ENCODE measurements at regions not wholly inside any gene's neighbourhood (a gene's known extent, or its start where the extent isn't known, plus 50 kb on each side); places are given as distances from the start of the nearest gene placed in this dataset.

DNA sequence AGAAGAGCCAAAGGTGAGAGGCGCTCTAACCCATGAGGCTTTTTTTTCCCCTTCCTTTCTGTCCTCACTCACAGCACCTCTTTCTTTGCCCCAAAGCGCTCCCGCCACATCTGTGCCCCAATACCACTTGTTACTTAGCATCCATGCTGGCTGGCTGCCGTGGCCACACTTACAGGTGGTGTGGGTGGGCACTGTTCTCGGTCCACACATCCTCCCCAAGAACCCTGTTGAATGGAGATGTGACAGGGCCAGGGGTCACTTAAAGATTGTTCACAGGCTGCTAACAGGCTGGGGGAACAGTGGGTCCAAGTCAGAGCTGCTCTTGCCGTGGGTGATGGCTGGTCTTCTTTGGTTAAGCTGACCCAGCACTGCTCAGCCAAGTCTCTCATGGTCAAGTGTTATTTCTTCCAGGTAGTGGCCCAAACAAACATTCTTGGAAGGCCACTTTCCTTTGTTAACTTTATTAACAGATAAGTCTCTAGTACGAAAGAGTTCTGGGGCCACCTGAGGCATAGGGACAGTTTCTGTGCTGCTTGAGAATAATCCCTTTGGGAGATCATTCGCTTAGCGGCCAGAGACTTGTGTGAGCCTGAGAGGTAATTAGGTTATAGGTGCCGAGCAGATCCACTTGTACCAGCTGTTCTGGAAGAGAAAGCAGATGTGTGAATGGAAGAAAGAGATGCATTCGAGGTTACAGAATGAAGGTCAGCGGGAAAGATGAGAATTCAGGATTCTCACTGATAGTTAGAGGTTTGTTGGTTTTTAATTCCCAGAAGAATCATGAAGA, 62.6 kb upstream of the IRF2BP2 start (continued):
- TF ChIP-seq, protein P1, sequence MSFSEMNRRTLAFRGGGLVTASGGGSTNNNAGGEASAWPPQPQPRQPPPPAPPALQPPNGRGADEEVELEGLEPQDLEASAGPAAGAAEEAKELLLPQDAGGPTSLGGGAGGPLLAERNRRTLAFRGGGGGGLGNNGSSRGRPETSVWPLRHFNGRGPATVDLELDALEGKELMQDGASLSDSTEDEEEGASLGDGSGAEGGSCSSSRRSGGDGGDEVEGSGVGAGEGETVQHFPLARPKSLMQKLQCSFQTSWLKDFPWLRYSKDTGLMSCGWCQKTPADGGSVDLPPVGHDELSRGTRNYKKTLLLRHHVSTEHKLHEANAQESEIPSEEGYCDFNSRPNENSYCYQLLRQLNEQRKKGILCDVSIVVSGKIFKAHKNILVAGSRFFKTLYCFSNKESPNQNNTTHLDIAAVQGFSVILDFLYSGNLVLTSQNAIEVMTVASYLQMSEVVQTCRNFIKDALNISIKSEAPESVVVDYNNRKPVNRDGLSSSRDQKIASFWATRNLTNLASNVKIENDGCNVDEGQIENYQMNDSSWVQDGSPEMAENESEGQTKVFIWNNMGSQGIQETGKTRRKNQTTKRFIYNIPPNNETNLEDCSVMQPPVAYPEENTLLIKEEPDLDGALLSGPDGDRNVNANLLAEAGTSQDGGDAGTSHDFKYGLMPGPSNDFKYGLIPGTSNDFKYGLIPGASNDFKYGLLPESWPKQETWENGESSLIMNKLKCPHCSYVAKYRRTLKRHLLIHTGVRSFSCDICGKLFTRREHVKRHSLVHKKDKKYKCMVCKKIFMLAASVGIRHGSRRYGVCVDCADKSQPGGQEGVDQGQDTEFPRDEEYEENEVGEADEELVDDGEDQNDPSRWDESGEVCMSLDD (tag by site-specific recombination; IDR thresholded peaks at IDR 0.05) = no peak
- TF ChIP-seq ZNF664 (tag by site-specific recombination; IDR thresholded peaks at IDR 0.05) = no peak
- TF ChIP-seq, protein P2, sequence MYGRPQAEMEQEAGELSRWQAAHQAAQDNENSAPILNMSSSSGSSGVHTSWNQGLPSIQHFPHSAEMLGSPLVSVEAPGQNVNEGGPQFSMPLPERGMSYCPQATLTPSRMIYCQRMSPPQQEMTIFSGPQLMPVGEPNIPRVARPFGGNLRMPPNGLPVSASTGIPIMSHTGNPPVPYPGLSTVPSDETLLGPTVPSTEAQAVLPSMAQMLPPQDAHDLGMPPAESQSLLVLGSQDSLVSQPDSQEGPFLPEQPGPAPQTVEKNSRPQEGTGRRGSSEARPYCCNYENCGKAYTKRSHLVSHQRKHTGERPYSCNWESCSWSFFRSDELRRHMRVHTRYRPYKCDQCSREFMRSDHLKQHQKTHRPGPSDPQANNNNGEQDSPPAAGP (tag by site-specific recombination; IDR thresholded peaks at IDR 0.05) = no peak
- TF ChIP-seq ZNF561 (tag by site-specific recombination; IDR thresholded peaks at IDR 0.05; ENCODE audit: borderline replicate concordance) = no peak
- no peak for TF ChIP-seq ZNF558 (tag by site-specific recombination; IDR thresholded peaks at IDR 0.05)

DNA sequence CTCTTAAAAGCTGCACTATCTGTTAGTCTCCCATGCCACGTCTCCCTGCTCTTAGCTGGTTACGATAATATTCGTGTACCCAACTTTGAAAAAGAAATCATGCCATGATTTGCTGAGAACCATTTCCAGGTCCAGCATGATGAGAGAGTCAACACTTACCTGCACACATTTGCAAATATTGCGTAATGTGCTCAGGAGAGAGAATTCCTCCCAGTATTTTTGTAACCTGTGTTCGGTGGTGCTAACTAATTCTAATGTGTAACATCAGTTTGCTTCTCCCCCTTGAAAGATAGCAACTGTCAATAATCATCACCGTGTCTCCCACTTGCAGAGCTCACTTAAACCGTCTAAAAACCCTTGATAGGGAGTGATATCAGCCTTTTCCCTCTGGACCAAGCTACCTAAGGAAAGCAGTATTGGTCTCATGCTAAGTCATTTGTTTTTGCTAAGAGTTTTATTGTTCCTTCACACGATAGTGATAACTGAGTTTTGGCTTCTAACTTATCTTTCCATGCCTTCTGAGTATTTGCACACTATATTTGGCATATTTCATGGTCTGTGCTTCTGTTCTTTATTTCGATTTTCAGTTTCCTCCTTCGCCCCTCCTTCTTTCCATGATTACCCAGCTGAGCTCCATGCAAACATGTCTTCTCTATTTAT, 61.1 kb upstream of the IRF2BP2 start:
- Histone ChIP-seq H3K36me3 (ENCODE audit: control insufficient read depth in 2 of 2, insufficient read depth in 1 of 2, low read length in 2 of 2) (no peaks in the 10 kb centered on the region), H3K27ac (ENCODE audit: extremely low read depth, low read depth, low read length) (no peak overlapping the region), H3K9me3 (ENCODE audit: control insufficient read depth, insufficient read depth, low read depth, low read length) (0 out of 2 replicates have a peak, but pooled peaks cover 3% of the 10 kb centered on the region), H3K4me3 (ENCODE audit: low read depth, low read length) (no peak overlapping the region), H3K4me1 (ENCODE audit: control insufficient read depth, insufficient read depth, low read length) (peaks cover 3% of the 10 kb centered on the region; the same call in 1 of the 2 replicates)
- TF ChIP-seq ZNF248 (tag by site-specific recombination; IDR thresholded peaks at IDR 0.05) = no peak
- peak; percentile 81; the same call in 1 of the 2 replicates for TF ChIP-seq TRIM28 (IDR thresholded peaks at IDR 0.05; ENCODE audit: borderline replicate concordance, low read length)
- no peak for TF ChIP-seq HOXA7 (CRISPR knock-in tag; IDR thresholded peaks at IDR 0.05; ENCODE audit: borderline replicate concordance)
- no peak for TF ChIP-seq ZNF792 (tag by site-specific recombination; IDR thresholded peaks at IDR 0.05)
- no peak for TF ChIP-seq ZNF501 (tag by site-specific recombination; IDR thresholded peaks at IDR 0.05)
- no peak for TF ChIP-seq ZNF2 (tag by site-specific recombination; IDR thresholded peaks at IDR 0.05)
- TF ChIP-seq ZBTB48 (tag by site-specific recombination; IDR thresholded peaks at IDR 0.05) = no peak
- no peak for TF ChIP-seq SCRT2 (tag by site-specific recombination; IDR thresholded peaks at IDR 0.05)
- TF ChIP-seq, protein P3, sequence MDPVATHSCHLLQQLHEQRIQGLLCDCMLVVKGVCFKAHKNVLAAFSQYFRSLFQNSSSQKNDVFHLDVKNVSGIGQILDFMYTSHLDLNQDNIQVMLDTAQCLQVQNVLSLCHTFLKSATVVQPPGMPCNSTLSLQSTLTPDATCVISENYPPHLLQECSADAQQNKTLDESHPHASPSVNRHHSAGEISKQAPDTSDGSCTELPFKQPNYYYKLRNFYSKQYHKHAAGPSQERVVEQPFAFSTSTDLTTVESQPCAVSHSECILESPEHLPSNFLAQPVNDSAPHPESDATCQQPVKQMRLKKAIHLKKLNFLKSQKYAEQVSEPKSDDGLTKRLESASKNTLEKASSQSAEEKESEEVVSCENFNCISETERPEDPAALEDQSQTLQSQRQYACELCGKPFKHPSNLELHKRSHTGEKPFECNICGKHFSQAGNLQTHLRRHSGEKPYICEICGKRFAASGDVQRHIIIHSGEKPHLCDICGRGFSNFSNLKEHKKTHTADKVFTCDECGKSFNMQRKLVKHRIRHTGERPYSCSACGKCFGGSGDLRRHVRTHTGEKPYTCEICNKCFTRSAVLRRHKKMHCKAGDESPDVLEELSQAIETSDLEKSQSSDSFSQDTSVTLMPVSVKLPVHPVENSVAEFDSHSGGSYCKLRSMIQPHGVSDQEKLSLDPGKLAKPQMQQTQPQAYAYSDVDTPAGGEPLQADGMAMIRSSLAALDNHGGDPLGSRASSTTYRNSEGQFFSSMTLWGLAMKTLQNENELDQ (tag by site-specific recombination; IDR thresholded peaks at IDR 0.05; ENCODE audit: low read depth) = no peak
- no peak for TF ChIP-seq ZNF354C (tag by site-specific recombination; IDR thresholded peaks at IDR 0.05; ENCODE audit: borderline replicate concordance, low read depth)
- peak; percentile 42 for TF ChIP-seq ZNF335 (tag by site-specific recombination; conservative IDR thresholded peaks at IDR 0.05)
- no peak for TF ChIP-seq ZIC2 (tag by site-specific recombination; IDR thresholded peaks at IDR 0.05)
- no peak for TF ChIP-seq YY2 (tag by site-specific recombination; IDR thresholded peaks at IDR 0.05)
- TF ChIP-seq GLIS2 (tag by site-specific recombination; IDR thresholded peaks at IDR 0.05) = no peak
- no peak for TF ChIP-seq ZNF266 (tag by site-specific recombination; IDR thresholded peaks at IDR 0.05; ENCODE audit: low read depth)
- no peak for TF ChIP-seq ZNF596 (tag by site-specific recombination; IDR thresholded peaks at IDR 0.05)
- 0 out of 2 replicates have a peak, but pooled peaks have one; percentile 29 for TF ChIP-seq ZXDB (tag by site-specific recombination; IDR thresholded peaks at IDR 0.05)
- no peak for TF ChIP-seq SETDB1 (IDR thresholded peaks at IDR 0.05; ENCODE audit: insufficient read length, low read length)
- TF ChIP-seq, protein P4, sequence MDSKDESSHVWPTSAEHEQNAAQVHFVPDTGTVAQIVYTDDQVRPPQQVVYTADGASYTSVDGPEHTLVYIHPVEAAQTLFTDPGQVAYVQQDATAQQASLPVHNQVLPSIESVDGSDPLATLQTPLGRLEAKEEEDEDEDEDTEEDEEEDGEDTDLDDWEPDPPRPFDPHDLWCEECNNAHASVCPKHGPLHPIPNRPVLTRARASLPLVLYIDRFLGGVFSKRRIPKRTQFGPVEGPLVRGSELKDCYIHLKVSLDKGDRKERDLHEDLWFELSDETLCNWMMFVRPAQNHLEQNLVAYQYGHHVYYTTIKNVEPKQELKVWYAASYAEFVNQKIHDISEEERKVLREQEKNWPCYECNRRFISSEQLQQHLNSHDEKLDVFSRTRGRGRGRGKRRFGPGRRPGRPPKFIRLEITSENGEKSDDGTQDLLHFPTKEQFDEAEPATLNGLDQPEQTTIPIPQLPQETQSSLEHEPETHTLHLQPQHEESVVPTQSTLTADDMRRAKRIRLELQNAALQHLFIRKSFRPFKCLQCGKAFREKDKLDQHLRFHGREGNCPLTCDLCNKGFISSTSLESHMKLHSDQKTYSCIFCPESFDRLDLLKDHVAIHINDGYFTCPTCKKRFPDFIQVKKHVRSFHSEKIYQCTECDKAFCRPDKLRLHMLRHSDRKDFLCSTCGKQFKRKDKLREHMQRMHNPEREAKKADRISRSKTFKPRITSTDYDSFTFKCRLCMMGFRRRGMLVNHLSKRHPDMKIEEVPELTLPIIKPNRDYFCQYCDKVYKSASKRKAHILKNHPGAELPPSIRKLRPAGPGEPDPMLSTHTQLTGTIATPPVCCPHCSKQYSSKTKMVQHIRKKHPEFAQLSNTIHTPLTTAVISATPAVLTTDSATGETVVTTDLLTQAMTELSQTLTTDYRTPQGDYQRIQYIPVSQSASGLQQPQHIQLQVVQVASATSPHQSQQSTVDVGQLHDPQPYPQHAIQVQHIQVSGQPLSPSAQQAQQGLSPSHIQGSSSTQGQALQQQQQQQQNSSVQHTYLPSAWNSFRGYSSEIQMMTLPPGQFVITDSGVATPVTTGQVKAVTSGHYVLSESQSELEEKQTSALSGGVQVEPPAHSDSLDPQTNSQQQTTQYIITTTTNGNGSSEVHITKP (tag by site-specific recombination; IDR thresholded peaks at IDR 0.05) = 0 out of 2 replicates have a peak, but pooled peaks have one; percentile 13
- CTCF ChIA-PET = interaction anchor here (0.7 to 1.3 kb wide), 2 partner anchors 24 to 97 kb away, joined by 3 to 4 read pairs; no protein-coding TSS in a partner anchor
- POLR2A ChIA-PET = interaction anchor here (0.8 to 1.0 kb wide), 2 partner anchors 41 to 59 kb away, joined by 3 to 4 read pairs; no protein-coding TSS in a partner anchor

Data from HEK293 (cell line).